ENCODE measurements at regions not wholly inside any gene's neighbourhood (a gene's known extent, or its start where the extent isn't known, plus 50 kb on each side); places are given as distances from the start of the nearest gene placed in this dataset.

- H3K27me3 ChIP-seq, result no peaks in the 10 kb centered on the region
- no peak for DNase-seq
- no peak for ATAC-seq
- no peak for TF ChIP-seq POLR2A (IDR thresholded peaks at IDR 0.05)
- TF ChIP-seq, protein P1, sequence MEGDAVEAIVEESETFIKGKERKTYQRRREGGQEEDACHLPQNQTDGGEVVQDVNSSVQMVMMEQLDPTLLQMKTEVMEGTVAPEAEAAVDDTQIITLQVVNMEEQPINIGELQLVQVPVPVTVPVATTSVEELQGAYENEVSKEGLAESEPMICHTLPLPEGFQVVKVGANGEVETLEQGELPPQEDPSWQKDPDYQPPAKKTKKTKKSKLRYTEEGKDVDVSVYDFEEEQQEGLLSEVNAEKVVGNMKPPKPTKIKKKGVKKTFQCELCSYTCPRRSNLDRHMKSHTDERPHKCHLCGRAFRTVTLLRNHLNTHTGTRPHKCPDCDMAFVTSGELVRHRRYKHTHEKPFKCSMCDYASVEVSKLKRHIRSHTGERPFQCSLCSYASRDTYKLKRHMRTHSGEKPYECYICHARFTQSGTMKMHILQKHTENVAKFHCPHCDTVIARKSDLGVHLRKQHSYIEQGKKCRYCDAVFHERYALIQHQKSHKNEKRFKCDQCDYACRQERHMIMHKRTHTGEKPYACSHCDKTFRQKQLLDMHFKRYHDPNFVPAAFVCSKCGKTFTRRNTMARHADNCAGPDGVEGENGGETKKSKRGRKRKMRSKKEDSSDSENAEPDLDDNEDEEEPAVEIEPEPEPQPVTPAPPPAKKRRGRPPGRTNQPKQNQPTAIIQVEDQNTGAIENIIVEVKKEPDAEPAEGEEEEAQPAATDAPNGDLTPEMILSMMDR (IDR thresholded peaks at IDR 0.05), result no peak
- intact Hi-C loops (cut with DNase I), result no loop called here
- no peaks in the 10 kb centered on the region for H3K9me3 ChIP-seq
- H3K4me3 ChIP-seq, result no peak overlapping the region
- no peaks in the 10 kb centered on the region for H3K36me3 ChIP-seq (replicated peaks in 1 of 2; ENCODE audit: insufficient read depth in 1 of 2, low read depth in 2 of 2)
- H3K4me1 ChIP-seq, result no peaks in the 10 kb centered on the region
- WGBS, 2 donors, result 81 to 95% methylated on average over 4 of the region's 4 CpGs
- H3K27ac ChIP-seq, result no peak overlapping the region
These were observed 654.9 kb upstream of the HS6ST1 start for GRCh38 chr2:128973566-128973965.

- H3K9me3 ChIP-seq, result no peaks in the 10 kb centered on the region
- no peak for TF ChIP-seq POLR2A (IDR thresholded peaks at IDR 0.05)
- TF ChIP-seq, protein P1 (IDR thresholded peaks at IDR 0.05), result no peak
- 69 to 70% methylated on average over 5 of the region's 5 CpGs for WGBS, 2 donors
- no peaks in the 10 kb centered on the region for H3K27me3 ChIP-seq
- H3K4me1 ChIP-seq, result no peaks in the 10 kb centered on the region
- no peaks in the 10 kb centered on the region for H3K36me3 ChIP-seq (replicated peaks in 1 of 2; ENCODE audit: insufficient read depth in 1 of 2, low read depth in 2 of 2)
- ATAC-seq (no peak), DNase-seq (no peak)
- H3K27ac ChIP-seq, result no peak overlapping the region
- intact Hi-C loops (cut with DNase I), result no loop called here
- no peak overlapping the region for H3K4me3 ChIP-seq
These were observed 659.5 kb upstream of the HS6ST1 start for GRCh38 chr2:128978212-128978611.

DNA sequence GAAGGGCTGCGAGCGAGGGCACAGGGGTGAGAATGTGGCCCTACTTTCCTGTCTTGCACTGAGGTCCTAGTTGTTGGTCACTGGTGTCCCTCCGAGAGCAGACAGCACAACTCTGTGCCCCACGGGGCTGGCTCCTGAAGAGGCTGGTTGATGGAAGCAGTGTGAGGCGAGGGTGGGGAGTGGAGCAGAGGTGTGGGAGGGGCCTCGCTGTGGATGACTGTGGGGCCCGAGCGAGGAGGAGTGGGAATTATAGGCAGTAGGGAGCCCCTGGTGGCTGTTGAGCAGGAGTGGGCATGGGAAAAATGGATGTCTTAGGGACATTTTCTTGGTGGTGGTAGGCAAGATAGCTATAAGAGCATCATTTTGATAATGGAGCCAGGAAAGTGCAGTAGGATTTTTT is 660.5 kb upstream of the HS6ST1 start:
- no peak overlapping the region for H3K27ac ChIP-seq
- ATAC-seq, result no peak
- TF ChIP-seq POLR2A (IDR thresholded peaks at IDR 0.05), result no peak
- TF ChIP-seq, protein P1 (IDR thresholded peaks at IDR 0.05), result no peak
- no peaks in the 10 kb centered on the region for H3K27me3 ChIP-seq
- H3K9me3 ChIP-seq, result no peaks in the 10 kb centered on the region
- WGBS, 2 donors, result 81 to 85% methylated on average over 8 of the region's 8 CpGs
- H3K4me1 ChIP-seq, result no peaks in the 10 kb centered on the region
- intact Hi-C loops (cut with DNase I), result no loop called here
- no peak overlapping the region for H3K4me3 ChIP-seq
- H3K36me3 ChIP-seq (replicated peaks in 1 of 2; ENCODE audit: insufficient read depth in 1 of 2, low read depth in 2 of 2), result no peaks in the 10 kb centered on the region
- DNase-seq, result no peak

- H3K4me3 ChIP-seq, result no peak overlapping the region
- no peaks in the 10 kb centered on the region for H3K36me3 ChIP-seq (replicated peaks in 1 of 2; ENCODE audit: insufficient read depth in 1 of 2, low read depth in 2 of 2)
- peaks cover 4% of the 10 kb centered on the region for H3K4me1 ChIP-seq
- DNase-seq (no peak), ATAC-seq (no peak)
- no peak overlapping the region for H3K27ac ChIP-seq
- TF ChIP-seq, protein P1 (IDR thresholded peaks at IDR 0.05), result no peak
- no peak for TF ChIP-seq POLR2A (IDR thresholded peaks at IDR 0.05)
- no peaks in the 10 kb centered on the region for H3K27me3 ChIP-seq
- intact Hi-C loops (cut with DNase I), result no loop called here
- no peaks in the 10 kb centered on the region for H3K9me3 ChIP-seq
- 75 to 83% methylated on average over 6 to 8 of the region's 8 CpGs for WGBS, 2 donors
These were observed 661.8 kb upstream of the HS6ST1 start for GRCh38 chr2:128980475-128980874.

- no peak for ATAC-seq
- 93 to 98% methylated on average over 5 of the region's 5 CpGs for WGBS, 2 donors
- intact Hi-C loops (cut with DNase I), result no loop called here
- Histone ChIP-seq H3K36me3 (replicated peaks in 1 of 2; ENCODE audit: insufficient read depth in 1 of 2, low read depth in 2 of 2) (no peaks in the 10 kb centered on the region), H3K27ac (no peak overlapping the region), H3K4me3 (no peak overlapping the region), H3K27me3 (no peaks in the 10 kb centered on the region), H3K4me1 (peaks cover 12% of the 10 kb centered on the region), H3K9me3 (no peaks in the 10 kb centered on the region)
- TF ChIP-seq POLR2A (IDR thresholded peaks at IDR 0.05), result no peak
- TF ChIP-seq, protein P1 (IDR thresholded peaks at IDR 0.05), result no peak
- DNase-seq, result no peak
These were observed 662.7 kb upstream of the HS6ST1 start for GRCh38 chr2:128981353-128981752.
